T-cell (primary cell): ENCODE measurements at regions not wholly inside any gene's neighbourhood (a gene's known extent, or its start where the extent isn't known, plus 50 kb on each side); places are given as distances from the start of the nearest gene placed in this dataset.

ENCODE experiments used
- ATAC-seq, 4 experiments: fragments of 200-7000 bp in 3 of 4; fragments of 150-1000 bp in 1 of 4; cut with Tn5 transposase; replicated peaks in 1 of 4; 1 replicate in 3 of 4; 2 replicates in 1 of 4; pipeline ENCODE4 v1.10.0; 2021; ENCODE audit warnings: moderate library complexity in 3 of 4, mild to moderate bottlenecking in 2 of 4, moderate number of reproducible peaks in 1 of 4
- CTCF ChIA-PET, 2 donors: fragments of 300-600 bp; sonication (Branson Sonifier 250); formaldehyde crosslinking; loops; one replicate each; lab custom pipeline; 2022; ENCODE audit warnings: antibody characterized with exemption in 2 of 2; lab: Charles Lee
- POLR2A ChIA-PET, 2 donors: fragments of 300-600 bp; sonication (Branson Sonifier 250); formaldehyde crosslinking; loops; one replicate each; lab custom pipeline; 2022; ENCODE audit warnings: antibody characterized with exemption in 2 of 2; lab: Charles Lee
- DNase-seq, 35 experiments: peaks; one replicate each; pipeline versions ENCODE4 v3.0.0 to v3.0.0-alpha.2; 2013 to 2023
- H3K27ac ChIP-seq: one replicate; pipeline ENCODE4 v1.5.1; 2013; ENCODE audit warnings: low read length
- H3K27me3 ChIP-seq, 2 experiments: replicated peaks in 1 of 2; 1 replicate in 1 of 2; 2 replicates in 1 of 2; pipeline versions ENCODE4 v1.6.1 to v1.7.0; 2013; ENCODE audit warnings: low read length in 1 of 2, mixed read lengths in 1 of 2; ENCODE audit not compliant: control insufficient read depth in 2 of 2, insufficient read depth in 2 of 2; ENCODE audit errors: extremely low read depth in 1 of 2
- H3K36me3 ChIP-seq, 2 donors: 1 replicate in 1 of 2; 2 replicates in 1 of 2; pipeline versions ENCODE4 v1.6.1 to v1.7.0; 2013; ENCODE audit warnings: low read length in 1 of 2; ENCODE audit not compliant: control insufficient read depth in 2 of 2, insufficient read depth in 1 of 2; ENCODE audit errors: extremely low read depth in 1 of 2
- H3K4me1 ChIP-seq, 2 experiments: 1 replicate in 1 of 2; 2 replicates in 1 of 2; pipeline versions ENCODE4 v1.6.1 to v1.7.0; 2013; ENCODE audit warnings: low read length in 2 of 2, mixed read lengths in 1 of 2; ENCODE audit not compliant: insufficient read depth in 2 of 2, control insufficient read depth in 1 of 2; ENCODE audit errors: extremely low read depth in 1 of 2
- H3K4me3 ChIP-seq, 2 donors: 1 replicate in 1 of 2; 2 replicates in 1 of 2; pipeline versions ENCODE4 v1.5.1 to v1.7.0; 2013; ENCODE audit warnings: mild to moderate bottlenecking in 2 of 2, low read length in 1 of 2, moderate library complexity in 1 of 2; ENCODE audit not compliant: control insufficient read depth in 1 of 2; ENCODE audit errors: extremely low read depth in 1 of 2
- H3K9me3 ChIP-seq: 2 replicates; pipeline ENCODE4 v1.7.0; 2013
- H3K27ac Mint-ChIP-seq, 2 donors: one replicate each; pipeline ENCODE4 v1.8.0; 2020 to 2021; ENCODE audit warnings: mild to moderate bottlenecking in 2 of 2, mixed read lengths in 2 of 2
- H3K27me3 Mint-ChIP-seq, 2 donors: one replicate each; pipeline ENCODE4 v1.8.0; 2021 to 2022; ENCODE audit warnings: mixed read lengths in 2 of 2
- H3K36me3 Mint-ChIP-seq: one replicate; pipeline ENCODE4 v1.8.0; 2021; ENCODE audit warnings: mixed read lengths
- H3K4me1 Mint-ChIP-seq, 3 donors: one replicate each; pipeline ENCODE4 v1.8.0; 2020 to 2022; ENCODE audit warnings: mixed read lengths in 3 of 3, mild to moderate bottlenecking in 1 of 3
- H3K4me3 Mint-ChIP-seq, 3 donors: one replicate each; pipeline ENCODE4 v1.8.0; 2020 to 2022; ENCODE audit warnings: mild to moderate bottlenecking in 3 of 3, mixed read lengths in 3 of 3, moderate library complexity in 3 of 3
- H3K9me3 Mint-ChIP-seq, 3 donors: one replicate each; pipeline ENCODE4 v1.8.0; 2020 to 2022; ENCODE audit warnings: mixed read lengths in 3 of 3
- WGBS: methylation state at CpG from one replicate; pipeline ENCODE4 v1.1.5; 2013; ENCODE audit warnings: missing lambda C conversion rate; ENCODE audit not compliant: insufficient coverage; 5-methylcytosine and 5-hydroxymethylcytosine counted together

- ChIA-PET CTCF (no interaction called here), POLR2A (no interaction called here)
- DNase-seq (no peak), ATAC-seq (no peak)
- no peaks in the 10 kb centered on the region for H3K4me1 ChIP-seq
- Mint-ChIP-seq H3K27me3 (no peaks in the 10 kb centered on the region), H3K9me3 (peaks cover 0 to under 1% (median 0%) of the 10 kb centered on the region in 3 donors), H3K36me3 (no peaks in the 10 kb centered on the region), H3K27ac (no peak overlapping the region), H3K4me1 (no peaks in the 10 kb centered on the region), H3K4me3 (no peak overlapping the region)
- H3K27me3 ChIP-seq = no peaks in the 10 kb centered on the region
- H3K27ac ChIP-seq = no peak overlapping the region
- no peak overlapping the region for H3K4me3 ChIP-seq
- H3K9me3 ChIP-seq = no peaks in the 10 kb centered on the region
- WGBS = no CpG with 5 or more reads among the region's 2 CpGs
- H3K36me3 ChIP-seq = no peaks in the 10 kb centered on the region
Measured at GRCh38 chr3:1967525-1967924, 131.1 kb upstream of the CNTN4 start.

GRCh38 chr3:1969281-1969680, 129.4 kb upstream of the CNTN4 start:
- H3K27ac ChIP-seq = no peak overlapping the region
- H3K27me3 ChIP-seq = no peaks in the 10 kb centered on the region
- no peaks in the 10 kb centered on the region for H3K9me3 ChIP-seq
- Mint-ChIP-seq H3K4me1 (no peaks in the 10 kb centered on the region), H3K9me3 (peaks cover 0 to 2% (median 1%) of the 10 kb centered on the region in 3 donors), H3K27me3 (no peaks in the 10 kb centered on the region), H3K4me3 (no peak overlapping the region), H3K36me3 (no peaks in the 10 kb centered on the region), H3K27ac (no peak overlapping the region)
- ATAC-seq (no peak), DNase-seq (no peak)
- ChIA-PET POLR2A (no interaction called here), CTCF (interaction anchor here in 1 of 2 donors (0.6 kb wide), 2 partner anchors 57 to 563 kb away, joined by 3 to 4 read pairs; no protein-coding TSS in a partner anchor)
- no peaks in the 10 kb centered on the region for H3K4me1 ChIP-seq
- H3K36me3 ChIP-seq = no peaks in the 10 kb centered on the region
- WGBS = no CpG with 5 or more reads among the region's 2 CpGs
- no peak overlapping the region for H3K4me3 ChIP-seq

- no peaks in the 10 kb centered on the region for H3K4me1 ChIP-seq
- ChIA-PET POLR2A (no interaction called here), CTCF (no interaction called here)
- H3K36me3 ChIP-seq = no peaks in the 10 kb centered on the region
- H3K4me3 Mint-ChIP-seq = no peak overlapping the region
- ATAC-seq = no peak
- H3K27me3 ChIP-seq = no peaks in the 10 kb centered on the region
- peaks cover 6 to 15% (median 11%) of the 10 kb centered on the region in 3 donors for H3K9me3 Mint-ChIP-seq
- H3K27ac ChIP-seq = no peak overlapping the region
- no CpG with 5 or more reads among the region's 1 CpG for WGBS
- no peaks in the 10 kb centered on the region for H3K36me3 Mint-ChIP-seq
- no peaks in the 10 kb centered on the region for H3K9me3 ChIP-seq
- no peak overlapping the region for H3K4me3 ChIP-seq
- no peaks in the 10 kb centered on the region for H3K27me3 Mint-ChIP-seq
- DNase-seq = no peak
- H3K27ac Mint-ChIP-seq = no peak overlapping the region
- H3K4me1 Mint-ChIP-seq = no peaks in the 10 kb centered on the region
Measured at GRCh38 chr3:1971780-1972179, 126.9 kb upstream of the CNTN4 start.

DNA sequence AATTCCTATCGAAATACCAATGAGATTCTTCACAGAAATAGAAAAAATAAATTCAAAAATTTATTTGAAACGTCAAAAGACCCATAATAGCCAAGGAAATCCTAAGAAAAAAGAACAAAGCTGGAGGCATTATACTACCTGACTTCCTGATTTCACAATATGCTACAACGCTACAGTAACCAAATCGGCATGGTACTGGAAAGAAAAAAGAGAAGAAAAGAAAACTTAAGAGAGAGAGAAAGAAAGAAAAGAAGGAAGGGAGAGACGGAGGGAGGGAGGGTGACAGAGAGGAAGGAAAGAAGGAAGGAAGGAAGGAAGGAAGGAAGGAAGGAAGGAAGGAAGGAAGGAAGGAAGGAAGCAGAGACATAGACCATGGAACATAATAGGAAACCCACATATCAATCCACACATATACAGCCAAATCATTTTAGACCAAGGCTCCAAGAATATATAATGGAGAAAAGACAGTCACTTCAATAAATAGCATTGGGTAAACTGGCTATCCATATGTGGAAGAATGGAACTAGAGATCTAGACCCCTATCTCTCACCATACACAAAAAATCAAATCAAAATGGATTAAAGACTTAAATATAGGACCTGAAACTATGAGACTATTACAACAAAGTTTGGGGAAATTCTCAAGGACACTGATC, 118.6 kb upstream of the CNTN4 start:
- DNase-seq (no peak), ATAC-seq (no peak)
- ChIA-PET CTCF (no interaction called here), POLR2A (no interaction called here)
- H3K9me3 ChIP-seq = no peaks in the 10 kb centered on the region
- WGBS = no CpG with 5 or more reads among the region's 5 CpGs
- H3K4me1 ChIP-seq = no peaks in the 10 kb centered on the region
- Mint-ChIP-seq H3K27me3 (no peaks in the 10 kb centered on the region), H3K27ac (no peak overlapping the region), H3K4me3 (no peak overlapping the region), H3K9me3 (peaks cover 0 to 12% (median under 1%) of the 10 kb centered on the region in 3 donors), H3K36me3 (no peaks in the 10 kb centered on the region), H3K4me1 (no peaks in the 10 kb centered on the region)
- H3K36me3 ChIP-seq = no peaks in the 10 kb centered on the region
- H3K4me3 ChIP-seq = no peak overlapping the region
- no peak overlapping the region for H3K27ac ChIP-seq
- H3K27me3 ChIP-seq = no peaks in the 10 kb centered on the region

GRCh38 chr3:1987980-1988379, 110.7 kb upstream of the CNTN4 start:
- Mint-ChIP-seq H3K27ac (no peak overlapping the region), H3K36me3 (no peaks in the 10 kb centered on the region), H3K4me3 (no peak overlapping the region), H3K4me1 (no peaks in the 10 kb centered on the region), H3K9me3 (peaks cover 2 to 3% (median 3%) of the 10 kb centered on the region in 3 donors), H3K27me3 (no peaks in the 10 kb centered on the region)
- Histone ChIP-seq H3K4me1 (no peaks in the 10 kb centered on the region), H3K27ac (no peak overlapping the region), H3K4me3 (no peak overlapping the region), H3K36me3 (no peaks in the 10 kb centered on the region), H3K27me3 (no peaks in the 10 kb centered on the region), H3K9me3 (no peaks in the 10 kb centered on the region)
- no peak for ATAC-seq
- no peak for DNase-seq
- ChIA-PET POLR2A (no interaction called here), CTCF (no interaction called here)
- WGBS = no CpG with 5 or more reads among the region's 3 CpGs

- no peak overlapping the region for H3K27ac Mint-ChIP-seq
- H3K4me1 ChIP-seq = no peaks in the 10 kb centered on the region
Measured at GRCh38 chr3:1998739-1999138, 99.9 kb upstream of the CNTN4 start.

More at GRCh38 chr3:1998739-1999138, 99.9 kb upstream of the CNTN4 start:
- DNase-seq = no peak
- no peak overlapping the region for H3K27ac ChIP-seq
- Mint-ChIP-seq H3K4me1 (no peaks in the 10 kb centered on the region), H3K9me3 (no peaks in the 10 kb centered on the region), H3K4me3 (no peak overlapping the region), H3K27me3 (no peaks in the 10 kb centered on the region), H3K36me3 (no peaks in the 10 kb centered on the region)
- peaks cover 4% of the 10 kb centered on the region for H3K9me3 ChIP-seq
- H3K36me3 ChIP-seq = no peaks in the 10 kb centered on the region
- ChIA-PET POLR2A (no interaction called here), CTCF (no interaction called here)
- H3K4me3 ChIP-seq = no peak overlapping the region
- no CpG with 5 or more reads among the region's 1 CpG for WGBS
- no peaks in the 10 kb centered on the region for H3K27me3 ChIP-seq
- no peak for ATAC-seq
